Endothelial cell of umbilical vein (primary cell): ENCODE measurements at regions not wholly inside any gene's neighbourhood (a gene's known extent, or its start where the extent isn't known, plus 50 kb on each side); places are given as distances from the start of the nearest gene placed in this dataset.

ENCODE experiments used
- CTCF ChIP-seq, 2 donors: IDR thresholded peaks; 1 replicate in 1 of 2; 2 replicates in 1 of 2; pipeline ENCODE4 v1.5.1; 2011; ENCODE audit warnings: low read length in 2 of 2, mild to moderate bottlenecking in 2 of 2, moderate library complexity in 2 of 2, control low read depth in 1 of 2, inconsistent platforms in 1 of 2, low read depth in 1 of 2; ENCODE audit not compliant: insufficient read depth in 1 of 2; ENCODE audit errors: extremely low read depth in 1 of 2
- EZH2 ChIP-seq: IDR thresholded peaks from 2 replicates; pipeline ENCODE4 v1.6.1; 2012; ENCODE audit warnings: borderline replicate concordance, low read depth, mild to moderate bottlenecking, moderate library complexity, low read length, inconsistent platforms; ENCODE audit not compliant: severe bottlenecking
- FOS ChIP-seq: IDR thresholded peaks from 2 replicates; pipeline ENCODE4 v1.6.1; 2011; ENCODE audit warnings: mild to moderate bottlenecking, low read length, moderate library complexity, borderline replicate concordance; ENCODE audit not compliant: insufficient read depth
- GATA2 ChIP-seq: IDR thresholded peaks from 2 replicates; pipeline ENCODE4 v1.7.0; 2011; ENCODE audit warnings: low read depth, mild to moderate bottlenecking, moderate library complexity, mixed read lengths, low read length; ENCODE audit not compliant: insufficient read length, insufficient read depth
- MAX ChIP-seq: IDR thresholded peaks from 2 replicates; pipeline ENCODE4 v1.6.1; 2011; ENCODE audit not compliant: insufficient read depth, insufficient read length
- MYC ChIP-seq: IDR thresholded peaks from one replicate; pipeline ENCODE4 v1.6.1; 2011; ENCODE audit warnings: mild to moderate bottlenecking, low read depth, low read length
- POLR2A ChIP-seq: IDR thresholded peaks from 2 replicates; pipeline ENCODE4 v1.6.1; 2012; ENCODE audit warnings: low read depth, mild to moderate bottlenecking, control low read depth, low read length
- POLR2AphosphoS5 ChIP-seq: IDR thresholded peaks from 2 replicates; pipeline ENCODE4 v1.6.1; 2012; ENCODE audit warnings: low read depth, mild to moderate bottlenecking, control low read depth, low read length, moderate library complexity; ENCODE audit not compliant: insufficient read depth

GRCh38 chr4:148999924-149000323 lies 557.7 kb upstream of the NR3C2 start:
- TF ChIP-seq CTCF (IDR thresholded peaks at IDR 0.05; ENCODE audit: extremely low read depth in 1 of 2, insufficient read depth in 1 of 2, low read depth in 1 of 2, low read length in 2 of 2) (no peak), POLR2A (no peak), EZH2 (no peak), FOS (no peak), POLR2AphosphoS5 (no peak), GATA2 (no peak), MYC (no peak), MAX (no peak)
